ENCODE measurements at regions not wholly inside any gene's neighbourhood (a gene's known extent, or its start where the extent isn't known, plus 50 kb on each side); places are given as distances from the start of the nearest gene placed in this dataset.

DNA sequence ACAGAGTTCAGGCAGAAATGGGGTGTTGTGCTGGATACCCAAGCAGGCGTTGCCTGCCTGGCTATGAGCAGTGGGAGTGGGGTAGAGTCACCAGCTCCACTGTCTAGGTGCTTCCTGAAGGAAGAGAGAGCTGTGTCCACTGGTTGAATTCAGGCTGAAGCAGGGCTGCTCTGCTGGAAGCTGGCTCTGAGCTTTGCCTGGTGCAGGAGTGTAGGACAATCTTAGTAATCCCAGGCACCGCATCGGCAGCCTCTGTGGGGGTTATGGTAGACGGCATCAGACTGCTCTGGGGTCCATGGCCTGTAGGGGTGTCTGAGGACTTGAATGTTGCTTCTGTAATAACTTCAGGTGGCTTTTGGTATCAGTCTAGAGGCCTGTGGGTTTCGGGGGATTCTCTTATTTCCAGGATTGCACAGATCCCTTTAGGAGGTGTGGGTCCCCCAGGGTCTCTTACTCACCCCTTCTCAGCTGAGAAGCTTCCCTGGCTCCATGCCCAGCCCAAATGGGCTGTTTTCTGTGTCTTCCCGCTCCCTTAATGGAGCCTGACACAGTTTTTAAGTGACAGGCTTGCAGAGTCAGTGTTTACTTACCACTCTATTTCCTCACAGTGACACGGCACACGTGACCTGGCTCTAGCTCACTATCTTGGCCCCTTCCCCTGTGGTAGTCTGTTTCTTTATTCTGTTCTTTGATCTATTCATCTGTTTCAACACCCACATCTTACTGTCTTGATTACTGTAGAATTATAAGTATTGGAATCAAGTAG lies 644.3 kb downstream of the CBLN2 start:
- DNase-seq (peak in 1 of 5 donors; percentile 12), FAIRE-seq (no peak)
- Histone ChIP-seq H3K9ac (ENCODE audit: low read length in 3 of 3) (no peak overlapping the region), H3K4me3 (ENCODE audit: low read length in 3 of 3) (no peak overlapping the region), H3K27me3 (ENCODE audit: control insufficient read depth, insufficient read depth, low read length) (no peaks in the 10 kb centered on the region), H3K36me3 (ENCODE audit: control insufficient read depth in 2 of 3, insufficient read depth in 3 of 3, low read length in 3 of 3) (no peaks in the 10 kb centered on the region), H3K27ac (ENCODE audit: low read depth in 2 of 2, low read length in 2 of 2) (no peak overlapping the region), H3K4me1 (ENCODE audit: control insufficient read depth in 2 of 3, insufficient read depth in 2 of 3, low read depth in 1 of 3, low read length in 3 of 3) (no peaks in the 10 kb centered on the region), H3K9me3 (ENCODE audit: control insufficient read depth in 2 of 3, insufficient read depth in 1 of 3, low read length in 3 of 3) (peaks cover 0 to 4% (median 0%) of the 10 kb centered on the region in 3 donors)
- intact Hi-C loops (cut with DNase I): no loop called here
- no peak for TF ChIP-seq CTCF (IDR thresholded peaks at IDR 0.05; ENCODE audit: borderline replicate concordance, extremely low read depth, insufficient read depth)

GRCh38 chr18:71899183-71899582 lies 645.0 kb downstream of the CBLN2 start:
- DNase-seq (no peak), FAIRE-seq (no peak)
- Histone ChIP-seq H3K27me3 (ENCODE audit: control insufficient read depth, insufficient read depth, low read length) (no peaks in the 10 kb centered on the region), H3K9ac (ENCODE audit: low read length in 3 of 3) (no peak overlapping the region), H3K4me3 (ENCODE audit: low read length in 3 of 3) (no peak overlapping the region), H3K4me1 (ENCODE audit: control insufficient read depth in 2 of 3, insufficient read depth in 2 of 3, low read depth in 1 of 3, low read length in 3 of 3) (no peaks in the 10 kb centered on the region), H3K27ac (ENCODE audit: low read depth in 2 of 2, low read length in 2 of 2) (no peak overlapping the region), H3K9me3 (ENCODE audit: control insufficient read depth in 2 of 3, insufficient read depth in 1 of 3, low read length in 3 of 3) (peaks cover 0 to 4% (median 0%) of the 10 kb centered on the region in 3 donors), H3K36me3 (ENCODE audit: control insufficient read depth in 2 of 3, insufficient read depth in 3 of 3, low read length in 3 of 3) (no peaks in the 10 kb centered on the region)
- intact Hi-C loops (cut with DNase I): no loop called here
- TF ChIP-seq CTCF (IDR thresholded peaks at IDR 0.05; ENCODE audit: borderline replicate concordance, extremely low read depth, insufficient read depth): no peak

DNA sequence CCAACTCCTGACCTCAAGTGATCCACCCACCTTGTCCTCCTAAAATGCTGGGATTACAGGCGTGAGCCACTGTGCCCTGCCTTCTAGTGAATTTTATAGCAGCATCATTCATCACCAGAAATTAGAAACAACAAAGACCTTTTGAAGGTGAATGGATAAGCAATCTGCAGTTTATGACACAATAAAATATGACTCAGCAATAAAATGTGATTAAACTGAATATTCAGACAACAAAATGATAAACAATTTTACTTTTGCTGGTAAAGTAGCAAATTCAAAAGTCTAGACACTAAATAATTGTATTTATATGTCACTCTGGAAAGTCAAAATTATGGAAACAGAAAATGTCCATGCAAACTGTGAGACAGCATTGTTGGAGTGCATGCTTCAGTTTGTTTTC lies 656.6 kb downstream of the CBLN2 start:
- H3K4me3 ChIP-seq (ENCODE audit: low read length in 3 of 3): no peak overlapping the region
- no peak for FAIRE-seq
- no peaks in the 10 kb centered on the region for H3K4me1 ChIP-seq (ENCODE audit: control insufficient read depth in 2 of 3, insufficient read depth in 2 of 3, low read depth in 1 of 3, low read length in 3 of 3)
- H3K27me3 ChIP-seq (ENCODE audit: control insufficient read depth, insufficient read depth, low read length): no peaks in the 10 kb centered on the region
- TF ChIP-seq CTCF (IDR thresholded peaks at IDR 0.05; ENCODE audit: borderline replicate concordance, extremely low read depth, insufficient read depth): no peak
- no peaks in the 10 kb centered on the region for H3K9me3 ChIP-seq (ENCODE audit: control insufficient read depth in 2 of 3, insufficient read depth in 1 of 3, low read length in 3 of 3)
- no peak overlapping the region for H3K9ac ChIP-seq (ENCODE audit: low read length in 3 of 3)
- intact Hi-C loops (cut with DNase I): no loop called here
- H3K36me3 ChIP-seq (ENCODE audit: control insufficient read depth in 2 of 3, insufficient read depth in 3 of 3, low read length in 3 of 3): no peaks in the 10 kb centered on the region
- DNase-seq: no peak
- H3K27ac ChIP-seq (ENCODE audit: low read depth in 2 of 2, low read length in 2 of 2): no peak overlapping the region
